Epithelial cell of prostate (primary cell): ENCODE measurements at regions not wholly inside any gene's neighbourhood (a gene's known extent, or its start where the extent isn't known, plus 50 kb on each side); places are given as distances from the start of the nearest gene placed in this dataset.
"Not testable (repeated sequence)": the region's sequence is repeated elsewhere in the genome, so short reads cannot be mapped to it uniquely, and the experiment has no call there.

ENCODE experiments used
- DNase-seq: peaks from one replicate; pipeline ENCODE4 v3.0.0-alpha.2; 2011; ENCODE audit warnings: low read depth, low spot score
- H3K27ac ChIP-seq: fragments of 450-650 bp; 2 replicates; pipeline ENCODE4 v1.5.1; 2017; ENCODE audit warnings: mild to moderate bottlenecking

GRCh38 chr5:8729437-8729836 lies 816.4 kb downstream of the SEMA5A start:
- no peak for DNase-seq
- H3K27ac ChIP-seq = no peak overlapping the region

- H3K27ac ChIP-seq = no peak overlapping the region
- no peak for DNase-seq
Measured at GRCh38 chr5:8730194-8730593, 815.7 kb downstream of the SEMA5A start.

- DNase-seq, H3K27ac ChIP-seq: not testable (repeated sequence)
Measured at GRCh38 chr5:8731110-8731509, 814.8 kb downstream of the SEMA5A start.

- no peak overlapping the region for H3K27ac ChIP-seq
- no peak for DNase-seq
Measured at GRCh38 chr5:8740595-8740994, 805.3 kb downstream of the SEMA5A start.

- DNase-seq = no peak
- H3K27ac ChIP-seq = no peak overlapping the region
Measured at GRCh38 chr5:8749556-8749955, 796.3 kb downstream of the SEMA5A start.

- no peak overlapping the region for H3K27ac ChIP-seq
- no peak for DNase-seq
Measured at GRCh38 chr5:8750100-8750499, 795.8 kb downstream of the SEMA5A start.

GRCh38 chr5:8751971-8752370 lies 793.9 kb downstream of the SEMA5A start:
- H3K27ac ChIP-seq = no peak overlapping the region
- no peak for DNase-seq

GRCh38 chr5:8752595-8752994 lies 793.3 kb downstream of the SEMA5A start:
- H3K27ac ChIP-seq = no peak overlapping the region

GRCh38 chr5:8756498-8757084 lies 789.3 kb downstream of the SEMA5A start:
- no peak for DNase-seq
- no peak overlapping the region for H3K27ac ChIP-seq

More at GRCh38 chr5:8752595-8752994, 793.3 kb downstream of the SEMA5A start:
- no peak for DNase-seq

- no peak for DNase-seq
- H3K27ac ChIP-seq = no peak overlapping the region
Measured at GRCh38 chr5:8765886-8766285, 780.0 kb downstream of the SEMA5A start.

- no peak overlapping the region for H3K27ac ChIP-seq
- no peak for DNase-seq
Measured at GRCh38 chr5:8766448-8766847, 779.4 kb downstream of the SEMA5A start.

- H3K27ac ChIP-seq = no peak overlapping the region
- DNase-seq = no peak
Measured at GRCh38 chr5:8767111-8767510, 778.8 kb downstream of the SEMA5A start.

- DNase-seq = no peak
- no peak overlapping the region for H3K27ac ChIP-seq
Measured at GRCh38 chr5:8767746-8768145, 778.1 kb downstream of the SEMA5A start.

- no peak for DNase-seq
Measured at GRCh38 chr5:8769631-8770030, 776.2 kb downstream of the SEMA5A start.

GRCh38 chr5:8770431-8770830 lies 775.4 kb downstream of the SEMA5A start:
- no peak overlapping the region for H3K27ac ChIP-seq
- DNase-seq = no peak

More at GRCh38 chr5:8769631-8770030, 776.2 kb downstream of the SEMA5A start:
- H3K27ac ChIP-seq = no peak overlapping the region

- no peak overlapping the region for H3K27ac ChIP-seq
- DNase-seq = no peak
Measured at GRCh38 chr5:8773046-8773615, 772.7 kb downstream of the SEMA5A start.

- no peak for DNase-seq
- no peak overlapping the region for H3K27ac ChIP-seq
Measured at GRCh38 chr5:8784692-8785091, 761.2 kb downstream of the SEMA5A start.

- no peak for DNase-seq
- no peak overlapping the region for H3K27ac ChIP-seq
Measured at GRCh38 chr5:8788246-8788645, 757.6 kb downstream of the SEMA5A start.

GRCh38 chr5:8805653-8806052 lies 740.2 kb downstream of the SEMA5A start:
- H3K27ac ChIP-seq = no peak overlapping the region

GRCh38 chr5:8807636-8808035 lies 738.2 kb downstream of the SEMA5A start:
- H3K27ac ChIP-seq = no peak overlapping the region
- no peak for DNase-seq

More at GRCh38 chr5:8805653-8806052, 740.2 kb downstream of the SEMA5A start:
- no peak for DNase-seq

- no peak for DNase-seq
- H3K27ac ChIP-seq = no peak overlapping the region
Measured at GRCh38 chr5:8811581-8811980, 734.3 kb downstream of the SEMA5A start.

- H3K27ac ChIP-seq = no peak overlapping the region
- DNase-seq = no peak
Measured at GRCh38 chr5:8813180-8813579, 732.7 kb downstream of the SEMA5A start.
